Erythroblast (primary cell): ENCODE measurements at regions not wholly inside any gene's neighbourhood (a gene's known extent, or its start where the extent isn't known, plus 50 kb on each side); places are given as distances from the start of the nearest gene placed in this dataset.

Experiments
- DNase-seq, 2 experiments: peaks; one replicate each; lab custom pipeline; 2025; lab: John Stamatoyannopoulos, UW
- GATA1 ChIP-seq: IDR thresholded peaks from 2 replicates; pipeline ENCODE4 v1.6.1; 2011; ENCODE audit warnings: low read depth, mild to moderate bottlenecking, control low read depth, low read length, moderate library complexity
- POLR2A ChIP-seq: IDR thresholded peaks from 2 replicates; pipeline ENCODE4 v1.6.1; 2011; ENCODE audit warnings: mild to moderate bottlenecking, low read length

DNA sequence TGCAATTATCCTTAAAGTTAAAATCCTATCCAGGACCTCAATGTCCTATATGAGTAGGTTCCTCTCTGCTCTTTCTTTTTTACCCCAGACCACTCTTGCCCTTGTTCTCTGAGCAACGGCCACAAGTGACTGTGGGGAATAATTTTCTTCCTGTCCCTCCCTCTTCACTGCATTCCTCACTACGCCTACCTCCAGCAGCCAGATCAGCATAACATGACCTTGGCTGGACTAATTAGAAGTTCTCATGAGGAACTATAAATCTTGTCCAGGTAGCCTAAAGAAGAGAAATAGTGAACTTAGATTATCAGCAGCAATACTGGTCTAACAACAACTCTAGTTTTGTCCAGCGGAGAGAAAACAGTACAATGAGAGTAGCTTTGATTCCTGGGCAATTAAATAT lies 643.8 kb upstream of the KLHL29 start:
- no peak for DNase-seq
- TF ChIP-seq POLR2A (no peak), GATA1 (no peak)

DNA sequence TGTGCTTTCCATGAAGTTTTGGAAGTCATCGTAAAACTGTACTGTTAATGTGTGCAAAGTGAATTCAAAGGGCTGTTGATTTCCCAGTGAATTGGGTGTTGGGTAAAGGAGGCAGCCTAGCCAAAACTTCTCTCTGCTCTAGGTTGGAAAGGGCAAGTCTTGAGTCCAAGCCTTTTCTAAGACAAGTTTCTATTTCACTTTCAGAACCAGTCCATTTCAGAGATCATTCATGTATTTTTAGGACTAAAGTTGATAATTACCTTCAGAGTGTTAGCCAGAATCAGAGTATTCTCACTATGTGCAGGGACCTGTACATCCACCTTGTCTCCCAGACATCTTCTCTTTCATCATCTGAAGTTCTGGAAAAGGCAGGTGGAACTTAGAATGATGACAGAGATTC lies 636.1 kb upstream of the KLHL29 start:
- no peak for TF ChIP-seq POLR2A
- no peak for TF ChIP-seq GATA1
- no peak for DNase-seq

DNA sequence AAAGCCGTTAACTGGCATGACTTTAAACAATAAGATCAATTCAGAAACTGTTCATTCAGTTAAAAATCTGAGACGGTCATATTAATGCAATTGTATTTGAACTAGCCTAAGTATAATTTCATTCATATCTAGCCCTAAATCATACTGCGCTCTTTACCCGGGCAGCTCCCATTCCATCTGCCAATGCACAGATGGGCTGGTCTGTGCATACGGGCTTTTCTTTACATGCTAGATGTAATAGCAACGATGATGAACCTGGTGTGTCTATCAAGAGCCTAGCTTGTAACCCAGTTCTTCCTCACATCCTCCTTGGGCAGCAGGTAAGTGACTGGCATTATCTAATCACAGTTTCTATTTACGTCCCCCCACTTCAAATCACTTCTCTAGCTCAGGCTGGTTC lies 631.5 kb upstream of the KLHL29 start:
- DNase-seq, result no peak
- no peak for TF ChIP-seq POLR2A
- TF ChIP-seq GATA1, result no peak

DNA sequence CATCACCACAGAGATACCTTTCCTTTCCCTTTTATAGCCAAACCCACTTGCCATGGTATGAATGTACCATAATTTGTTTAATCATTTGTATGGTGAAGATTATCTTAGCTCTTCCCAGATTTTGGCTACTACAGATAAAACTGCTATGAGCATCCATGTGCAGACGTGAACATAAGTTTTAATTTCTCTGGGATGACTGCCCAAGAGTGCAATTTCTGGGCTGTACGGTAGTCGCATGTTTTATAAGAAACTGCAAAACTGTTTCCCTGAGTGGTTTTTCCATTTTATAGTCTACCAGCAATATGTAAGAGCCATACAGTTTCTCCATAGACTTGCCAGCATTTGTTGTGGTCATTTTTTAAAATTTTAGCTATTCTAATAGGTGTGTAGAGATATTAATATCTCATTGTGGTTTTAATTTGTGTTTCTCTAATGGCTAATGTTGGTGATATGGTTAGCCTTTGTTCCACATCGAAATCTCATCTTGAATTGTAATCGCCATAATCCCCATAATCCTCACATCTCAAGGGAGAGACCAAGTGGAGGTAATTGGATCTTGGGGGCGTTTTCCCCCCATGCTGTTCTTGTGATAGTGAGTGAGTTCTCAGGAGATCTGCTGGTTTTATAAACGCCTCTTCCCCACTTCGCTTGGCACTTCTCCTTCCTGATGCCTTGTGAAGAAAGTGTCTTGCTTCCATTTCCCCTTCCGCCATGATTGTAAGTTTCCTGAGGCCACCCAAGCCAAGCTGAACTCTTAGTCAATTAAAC lies 628.5 kb upstream of the KLHL29 start:
- TF ChIP-seq POLR2A, result no peak
- no peak for TF ChIP-seq GATA1
- DNase-seq, result no peak

DNA sequence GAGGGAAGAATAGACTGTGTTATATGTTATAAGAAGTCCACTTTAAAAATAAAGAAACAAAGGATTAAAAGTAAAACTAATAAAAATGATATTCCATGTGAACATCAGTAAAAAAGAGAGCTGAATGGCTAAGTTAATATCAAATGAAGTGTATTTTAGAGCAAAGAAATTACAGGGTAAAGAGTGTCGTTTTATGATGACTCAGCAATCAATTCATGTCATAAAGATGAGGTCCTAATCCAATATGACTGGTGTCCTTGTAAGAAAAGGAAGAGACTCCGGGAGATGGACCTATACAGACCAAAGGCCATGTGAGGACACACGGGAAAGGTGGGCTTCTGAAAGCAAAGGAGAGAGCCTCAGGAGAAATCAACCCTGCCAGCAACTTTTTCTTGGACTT lies 615.5 kb upstream of the KLHL29 start:
- DNase-seq, result no peak
- TF ChIP-seq POLR2A, result no peak
- no peak for TF ChIP-seq GATA1

DNA sequence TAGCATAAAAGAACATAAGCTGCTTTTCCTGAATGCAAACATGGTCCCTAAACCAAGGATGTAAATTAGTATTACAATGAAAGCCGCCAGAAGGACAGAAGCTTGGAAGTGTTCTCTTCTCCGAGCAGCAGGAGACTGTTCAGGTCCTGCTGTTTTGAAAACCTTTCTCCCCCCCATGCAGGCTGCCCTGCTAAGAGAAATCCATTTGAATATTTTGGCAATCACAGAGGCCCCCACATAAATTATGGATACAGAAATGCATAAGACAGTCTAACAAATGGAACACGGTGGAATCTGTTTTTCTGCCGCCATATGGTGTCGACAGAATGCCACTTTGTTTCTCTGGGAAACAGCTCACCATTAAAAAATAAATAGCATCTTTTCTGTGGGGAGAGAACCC lies 600.4 kb upstream of the KLHL29 start:
- TF ChIP-seq GATA1 (no peak), POLR2A (no peak)
- no peak for DNase-seq

DNA sequence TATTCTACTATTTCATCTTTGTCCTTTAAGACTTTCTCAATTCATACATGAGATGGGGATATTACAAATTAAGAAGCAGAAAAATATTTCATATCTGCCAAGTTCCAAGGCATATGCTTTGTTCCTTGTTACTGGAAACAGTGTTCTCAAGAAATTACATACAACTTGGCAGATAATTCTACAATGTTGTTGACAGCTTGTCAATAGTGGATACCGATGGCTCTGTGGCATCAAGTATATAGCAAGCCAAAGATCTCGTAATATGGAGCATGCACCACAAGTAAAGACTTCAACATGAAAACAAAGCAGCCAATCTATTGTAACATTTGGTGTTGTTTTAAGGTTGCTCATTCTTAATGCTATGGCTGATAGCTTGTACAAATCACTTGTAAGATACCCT lies 598.2 kb upstream of the KLHL29 start:
- TF ChIP-seq POLR2A (no peak), GATA1 (no peak)
- no peak for DNase-seq

DNA sequence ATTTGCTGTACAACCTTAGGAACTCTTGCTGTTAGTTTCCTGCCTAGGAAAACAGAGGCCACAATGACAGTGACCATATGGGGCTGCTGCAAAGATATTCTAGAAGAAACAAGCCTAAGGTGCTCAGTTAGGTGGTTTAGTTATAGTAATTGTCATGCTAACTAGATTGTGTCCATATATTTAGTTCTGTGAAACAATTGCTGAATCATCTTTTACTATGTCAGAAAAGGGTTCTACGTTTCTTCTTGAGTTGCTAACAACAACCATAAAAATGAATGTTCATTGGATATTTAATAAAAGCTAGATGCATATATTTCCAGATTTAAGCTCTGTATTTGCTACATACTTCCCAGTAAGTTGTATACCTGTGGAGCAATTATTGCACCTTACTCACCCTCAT lies 597.2 kb upstream of the KLHL29 start:
- DNase-seq, result no peak
- no peak for TF ChIP-seq GATA1
- TF ChIP-seq POLR2A, result no peak

DNA sequence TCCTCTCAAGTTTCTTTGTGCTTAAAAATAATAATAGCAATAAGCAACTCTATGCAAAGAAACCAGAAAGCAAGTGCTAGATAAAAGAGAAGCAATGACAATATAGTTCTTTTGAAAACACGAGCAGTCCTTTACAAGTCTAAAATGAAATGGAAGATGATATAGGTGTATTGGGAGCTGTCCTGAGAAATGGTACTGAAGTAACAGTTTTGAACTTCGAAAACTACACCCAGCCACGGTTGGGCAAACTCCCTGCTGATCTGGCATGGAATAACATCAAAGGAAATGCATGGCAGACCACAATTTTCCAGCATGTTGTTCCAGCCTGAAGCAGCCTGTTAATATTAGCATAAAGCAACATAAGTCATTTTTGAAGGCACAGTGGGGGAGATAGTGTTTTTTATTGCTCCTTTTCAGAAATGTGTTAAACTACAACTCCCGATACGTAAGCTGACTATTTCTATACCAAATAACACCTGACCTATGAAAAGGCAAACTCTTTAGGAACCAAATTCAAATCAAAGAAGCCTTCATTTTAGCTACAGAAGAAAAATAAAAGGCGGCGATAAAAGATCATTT lies 596.1 kb upstream of the KLHL29 start:
- TF ChIP-seq POLR2A, result no peak
- TF ChIP-seq GATA1, result no peak
- DNase-seq, result no peak

DNA sequence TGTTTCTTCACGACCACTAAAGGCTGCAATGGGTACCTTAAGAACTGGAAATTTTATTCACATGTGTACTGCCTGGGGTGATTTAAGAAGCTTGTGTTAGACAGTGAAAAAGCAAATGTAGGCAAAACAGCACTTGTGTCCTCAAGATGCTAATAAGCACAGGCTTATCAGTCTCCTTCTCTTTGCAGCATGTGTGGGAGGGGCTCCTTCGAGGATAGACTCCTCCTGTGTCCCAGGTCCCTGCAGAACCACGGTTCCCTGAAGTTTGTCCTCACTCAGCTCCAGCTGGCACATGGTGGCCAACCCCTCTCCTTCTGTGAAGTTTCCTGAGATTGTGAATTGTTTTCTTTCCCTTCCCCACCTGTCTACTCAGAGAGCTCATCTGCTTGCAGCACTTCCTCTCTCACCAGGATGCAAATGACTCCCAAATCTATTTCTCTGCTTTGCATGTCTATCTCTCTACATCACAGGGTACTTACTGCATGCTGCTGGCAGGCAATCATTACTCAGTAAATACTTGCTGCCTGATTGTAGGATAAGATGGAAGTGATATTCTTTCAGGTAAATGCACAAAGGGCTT lies 589.6 kb upstream of the KLHL29 start:
- DNase-seq, result no peak
- no peak for TF ChIP-seq GATA1
- TF ChIP-seq POLR2A, result no peak

DNA sequence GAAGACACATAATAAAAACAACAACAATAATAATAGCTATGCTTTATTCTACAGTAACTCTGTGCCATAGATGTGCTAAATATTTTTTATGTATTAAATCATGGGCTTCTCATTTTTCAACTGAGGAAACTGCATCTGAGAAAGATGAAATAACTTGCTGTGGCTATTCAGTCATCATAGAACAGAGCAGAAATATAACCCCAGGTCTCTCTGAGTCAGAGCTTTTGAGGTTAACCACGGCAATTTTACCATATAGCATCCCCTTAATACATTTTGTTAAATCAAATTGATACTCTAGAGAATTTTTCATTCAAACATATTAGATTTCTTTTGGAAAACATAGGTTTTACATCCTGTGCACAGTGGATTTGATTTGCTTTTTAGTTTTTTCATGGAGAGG lies 586.6 kb upstream of the KLHL29 start:
- no peak for DNase-seq
- TF ChIP-seq POLR2A (no peak), GATA1 (no peak)

DNA sequence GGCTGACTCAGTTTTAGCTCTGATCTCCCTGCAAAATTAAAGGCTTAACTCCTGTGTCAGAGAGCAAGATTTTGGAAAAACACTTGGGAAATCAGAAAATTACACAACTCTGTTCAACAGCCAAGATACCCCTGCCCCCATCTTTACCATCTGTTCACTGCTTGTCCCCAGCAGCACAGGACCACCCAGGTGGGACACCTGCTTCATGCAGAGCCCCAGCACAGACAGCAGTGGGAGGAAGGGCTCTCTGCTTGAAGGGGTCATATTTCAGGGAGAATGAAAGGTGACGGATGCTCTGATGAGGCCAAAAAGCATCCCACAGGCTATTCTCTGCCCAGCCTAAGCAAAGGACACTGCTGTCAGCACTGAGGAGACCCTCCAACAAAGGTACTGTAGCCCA lies 584.6 kb upstream of the KLHL29 start:
- TF ChIP-seq POLR2A (no peak), GATA1 (no peak)

DNA sequence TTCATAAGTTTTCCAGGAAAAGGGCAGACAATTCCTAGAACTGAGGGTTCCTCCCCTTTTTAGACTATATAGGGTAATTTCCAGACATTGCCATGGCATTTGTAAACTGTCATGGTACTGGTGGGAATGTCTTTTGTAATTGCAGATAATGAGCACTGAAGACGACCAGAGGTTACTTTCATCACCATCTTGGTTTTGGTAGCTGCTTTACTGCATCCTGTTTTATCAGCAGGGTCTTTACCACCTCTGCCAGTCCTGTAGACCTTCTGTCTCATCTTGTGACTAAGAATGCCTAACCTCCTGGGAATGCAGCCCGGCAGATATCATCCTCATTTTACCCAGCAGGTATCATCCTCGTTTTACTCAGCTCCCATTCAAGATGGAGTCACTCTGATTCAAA lies 583.9 kb upstream of the KLHL29 start:
- TF ChIP-seq GATA1 (no peak), POLR2A (no peak)
- no peak for DNase-seq

More for the DNA sequence above, 584.6 kb upstream of the KLHL29 start:
- DNase-seq, result no peak

DNA sequence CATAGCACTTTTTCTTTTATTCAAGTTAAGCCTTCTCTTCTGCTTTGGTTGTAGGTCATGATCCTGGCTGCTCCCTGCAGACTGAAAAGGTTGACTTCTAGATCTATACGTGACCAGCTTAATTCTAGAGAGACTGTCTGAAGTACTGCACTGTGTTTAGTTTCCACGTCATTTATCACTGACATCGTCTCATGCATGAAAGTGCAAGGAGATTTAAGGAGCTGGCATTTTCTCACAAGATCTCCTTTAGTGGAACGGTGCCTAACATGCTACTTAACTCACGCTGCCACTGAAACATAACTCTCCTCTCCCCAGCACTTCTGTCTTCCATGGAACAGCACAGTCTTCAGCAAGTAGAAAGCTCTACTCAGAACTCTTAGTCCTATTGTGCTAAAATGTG lies 583.0 kb upstream of the KLHL29 start:
- TF ChIP-seq GATA1 (no peak), POLR2A (no peak)

More for the DNA sequence above, 583.0 kb upstream of the KLHL29 start:
- no peak for DNase-seq
